ENCODE measurements at regions not wholly inside any gene's neighbourhood (a gene's known extent, or its start where the extent isn't known, plus 50 kb on each side); places are given as distances from the start of the nearest gene placed in this dataset.

GRCh38 chr2:118224895-118225311, 136.6 kb downstream of the INSIG2 start:
- H3K27ac ChIP-seq = no peak overlapping the region
- POLR2A ChIA-PET (ENCODE audit: low non-redundant PET) = no interaction called here
- no peak for DNase-seq (ENCODE audit: low spot score)
- CTCF ChIA-PET = interaction anchor here (0.5 to 4.3 kb wide), 2 partner anchors 21 to 632 kb away, joined by 3 to 28 read pairs; no protein-coding TSS in a partner anchor
- TF ChIP-seq, protein P1, sequence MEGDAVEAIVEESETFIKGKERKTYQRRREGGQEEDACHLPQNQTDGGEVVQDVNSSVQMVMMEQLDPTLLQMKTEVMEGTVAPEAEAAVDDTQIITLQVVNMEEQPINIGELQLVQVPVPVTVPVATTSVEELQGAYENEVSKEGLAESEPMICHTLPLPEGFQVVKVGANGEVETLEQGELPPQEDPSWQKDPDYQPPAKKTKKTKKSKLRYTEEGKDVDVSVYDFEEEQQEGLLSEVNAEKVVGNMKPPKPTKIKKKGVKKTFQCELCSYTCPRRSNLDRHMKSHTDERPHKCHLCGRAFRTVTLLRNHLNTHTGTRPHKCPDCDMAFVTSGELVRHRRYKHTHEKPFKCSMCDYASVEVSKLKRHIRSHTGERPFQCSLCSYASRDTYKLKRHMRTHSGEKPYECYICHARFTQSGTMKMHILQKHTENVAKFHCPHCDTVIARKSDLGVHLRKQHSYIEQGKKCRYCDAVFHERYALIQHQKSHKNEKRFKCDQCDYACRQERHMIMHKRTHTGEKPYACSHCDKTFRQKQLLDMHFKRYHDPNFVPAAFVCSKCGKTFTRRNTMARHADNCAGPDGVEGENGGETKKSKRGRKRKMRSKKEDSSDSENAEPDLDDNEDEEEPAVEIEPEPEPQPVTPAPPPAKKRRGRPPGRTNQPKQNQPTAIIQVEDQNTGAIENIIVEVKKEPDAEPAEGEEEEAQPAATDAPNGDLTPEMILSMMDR (conservative IDR thresholded peaks at IDR 0.05; ENCODE audit: low read depth) = no peak

DNA sequence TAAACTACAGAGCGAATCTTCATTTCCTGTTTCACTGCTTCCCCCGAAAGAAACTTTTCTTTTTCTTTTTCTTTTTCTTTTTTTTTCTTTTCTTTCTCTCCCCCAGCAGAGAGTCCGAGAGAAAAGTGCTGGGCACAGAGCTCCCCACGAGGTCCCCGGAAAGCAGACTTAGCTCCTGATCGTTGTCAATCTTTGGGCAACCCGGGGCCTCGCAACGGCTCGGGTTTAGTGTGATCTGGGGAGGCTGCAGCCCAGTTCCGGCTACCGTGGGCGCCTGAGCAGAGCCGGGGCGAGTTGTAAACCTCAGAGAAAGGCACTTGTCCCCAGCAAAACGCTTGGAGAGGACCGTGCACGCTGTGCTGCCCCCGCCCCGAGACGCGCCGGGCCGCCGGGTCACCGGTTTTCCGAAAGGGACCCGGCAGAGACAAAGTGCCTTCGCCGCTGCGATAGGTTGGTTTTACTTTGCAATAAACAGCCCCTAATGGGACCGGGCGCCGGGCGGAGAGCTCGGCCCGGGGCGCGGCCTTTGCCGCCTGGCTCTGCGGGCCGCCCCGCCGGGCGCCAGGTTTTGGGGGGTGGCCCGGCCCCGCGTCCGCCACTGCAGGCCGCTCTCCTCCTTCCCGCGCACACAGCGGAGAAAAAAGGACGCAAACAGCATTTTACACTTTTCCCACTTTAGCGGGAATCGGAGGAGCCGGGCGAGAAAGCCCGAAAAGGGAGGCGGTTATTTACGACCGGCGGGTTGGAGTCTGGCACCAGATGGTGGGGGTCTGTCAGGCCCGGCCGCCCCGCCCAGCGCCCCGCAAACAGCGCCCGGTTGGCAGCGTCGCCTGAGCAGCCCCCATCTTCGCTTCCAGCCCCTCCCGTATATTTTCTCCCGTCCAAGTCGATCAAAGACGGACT, 136.0 kb downstream of the INSIG2 start:
- TF ChIP-seq, protein P1 (conservative IDR thresholded peaks at IDR 0.05; ENCODE audit: low read depth) = no peak
- ChIA-PET POLR2A (ENCODE audit: low non-redundant PET) (no interaction called here), CTCF (interaction anchor here (0.5 to 4.3 kb wide), 2 partner anchors 21 to 633 kb away, joined by 3 to 28 read pairs; no protein-coding TSS in a partner anchor)
- DNase-seq (ENCODE audit: low spot score) = peak; percentile 33
- no peak overlapping the region for H3K27ac ChIP-seq

DNA sequence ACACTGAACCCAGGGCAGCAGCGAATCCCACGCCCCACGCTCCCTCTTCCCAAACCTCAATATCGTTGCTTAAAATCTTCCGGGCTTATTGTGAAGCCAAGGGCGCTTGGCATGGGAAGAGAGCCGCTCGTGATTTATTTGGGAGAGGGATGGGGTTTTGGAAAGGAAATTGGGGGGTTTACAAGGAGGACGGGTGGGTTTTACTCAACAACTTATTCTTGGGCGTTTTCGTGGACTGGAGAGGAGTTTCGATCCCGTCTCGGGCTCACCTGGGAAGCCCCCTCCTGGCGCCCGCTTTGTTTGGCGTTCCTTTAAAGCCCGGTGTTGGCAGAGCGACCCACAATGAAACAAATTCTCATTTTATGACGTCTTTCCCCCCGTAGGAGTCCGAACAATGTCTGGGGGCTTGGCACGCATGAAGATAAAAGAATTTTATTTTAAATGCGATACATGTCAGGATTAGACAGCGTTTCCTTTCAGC, 135.3 kb downstream of the INSIG2 start:
- no peak overlapping the region for H3K27ac ChIP-seq
- TF ChIP-seq, protein P1 (conservative IDR thresholded peaks at IDR 0.05; ENCODE audit: low read depth) = no peak
- CTCF ChIA-PET = interaction anchor here (0.6 to 4.3 kb wide), 6 partner anchors 10 to 633 kb away, joined by 3 to 28 read pairs (median 4); no protein-coding TSS in a partner anchor
- DNase-seq (ENCODE audit: low spot score) = no peak
- POLR2A ChIA-PET (ENCODE audit: low non-redundant PET) = no interaction called here

GRCh38 chr2:118222672-118223421, 134.6 kb downstream of the INSIG2 start:
- DNase-seq (ENCODE audit: low spot score) = no peak
- TF ChIP-seq, protein P1 (conservative IDR thresholded peaks at IDR 0.05; ENCODE audit: low read depth) = no peak
- POLR2A ChIA-PET (ENCODE audit: low non-redundant PET) = no interaction called here
- H3K27ac ChIP-seq = no peak overlapping the region
- CTCF ChIA-PET = interaction anchor here (0.6 to 4.3 kb wide), 10 partner anchors 11 to 634 kb away, joined by 3 to 28 read pairs (median 3); no protein-coding TSS in a partner anchor

DNA sequence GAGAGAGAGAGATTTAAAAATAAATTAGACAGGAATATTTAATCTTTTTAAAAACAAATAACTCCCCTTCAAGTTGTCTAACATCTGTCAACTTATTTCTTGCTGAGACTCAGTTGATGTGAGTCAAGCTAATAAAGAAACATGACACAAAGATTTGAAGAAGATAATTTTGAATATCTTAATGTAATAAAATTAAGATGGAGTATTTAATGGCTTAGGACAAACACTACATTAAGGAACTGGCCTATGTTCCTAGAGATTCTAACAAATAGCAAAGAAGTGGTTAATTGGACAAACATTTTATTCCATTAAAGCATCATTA, 134.0 kb downstream of the INSIG2 start:
- CTCF ChIA-PET = interaction anchor here (0.6 to 4.3 kb wide), 7 partner anchors 13 to 635 kb away, joined by 3 to 28 read pairs (median 3); no protein-coding TSS in a partner anchor
- no peak overlapping the region for H3K27ac ChIP-seq
- POLR2A ChIA-PET (ENCODE audit: low non-redundant PET) = no interaction called here
- DNase-seq (ENCODE audit: low spot score) = no peak
- TF ChIP-seq, protein P1 (conservative IDR thresholded peaks at IDR 0.05; ENCODE audit: low read depth) = peak; percentile 42; the same call in 1 of the 2 replicates

All from RWPE1 (cell line).